Fibroblast of skin of back (primary cell): ENCODE measurements at regions not wholly inside any gene's neighbourhood (a gene's known extent, or its start where the extent isn't known, plus 50 kb on each side); places are given as distances from the start of the nearest gene placed in this dataset.
"Not testable (repeated sequence)": the region's sequence is repeated elsewhere in the genome, so short reads cannot be mapped to it uniquely, and the experiment has no call there.

Experiments
- DNase-seq: peaks from one replicate; pipeline ENCODE4 v3.0.0-alpha.2; 2013

GRCh38 chr2:63740943-63741342, 100.8 kb upstream of the UGP2 start:
- no peak for DNase-seq

GRCh38 chr2:63741884-63742579, 99.7 kb upstream of the UGP2 start:
- peak; percentile 58 for DNase-seq

- no peak for DNase-seq
Observed at GRCh38 chr2:63742580-63742976, 99.1 kb upstream of the UGP2 start.

GRCh38 chr2:63743170-63743981, 98.3 kb upstream of the UGP2 start:
- no peak for DNase-seq

- no peak for DNase-seq
Observed at GRCh38 chr2:63743982-63744966, 97.4 kb upstream of the UGP2 start.

GRCh38 chr2:63746548-63746947, 95.1 kb upstream of the UGP2 start:
- DNase-seq, result not testable (repeated sequence)

- DNase-seq, result no peak
Observed at GRCh38 chr2:63751901-63752300, 89.8 kb upstream of the UGP2 start.

GRCh38 chr2:63755216-63755615, 86.5 kb upstream of the UGP2 start:
- DNase-seq, result peak; percentile 28

- DNase-seq, result peak; percentile 85
Observed at GRCh38 chr2:63755965-63756364, 85.7 kb upstream of the UGP2 start.

- DNase-seq, result peak; percentile 77
Observed at GRCh38 chr2:63763391-63763941, 78.2 kb upstream of the UGP2 start.

GRCh38 chr2:63764630-63765029, 77.1 kb upstream of the UGP2 start:
- peak; percentile 42 for DNase-seq

- no peak for DNase-seq
Observed at GRCh38 chr2:63765117-63765516, 76.6 kb upstream of the UGP2 start.

- no peak for DNase-seq
Observed at GRCh38 chr2:63767307-63767706, 74.4 kb upstream of the UGP2 start.

- no peak for DNase-seq
Observed at GRCh38 chr2:63768051-63768450, 73.6 kb upstream of the UGP2 start.

- no peak for DNase-seq
Observed at GRCh38 chr2:63769915-63770314, 71.8 kb upstream of the UGP2 start.

- DNase-seq, result peak; percentile 28
Observed at GRCh38 chr2:63772061-63772460, 69.6 kb upstream of the UGP2 start.

GRCh38 chr2:63775191-63775590, 66.5 kb upstream of the UGP2 start:
- DNase-seq, result no peak

GRCh38 chr2:63776382-63776781, 65.3 kb upstream of the UGP2 start:
- no peak for DNase-seq

GRCh38 chr2:63777816-63778215, 63.9 kb upstream of the UGP2 start:
- no peak for DNase-seq

GRCh38 chr2:63778391-63778790, 63.3 kb upstream of the UGP2 start:
- DNase-seq, result no peak

GRCh38 chr2:63780518-63781155, 61.1 kb upstream of the UGP2 start:
- no peak for DNase-seq

GRCh38 chr2:63784461-63784860, 57.2 kb upstream of the UGP2 start:
- DNase-seq, result no peak
